ENCODE measurements at regions not wholly inside any gene's neighbourhood (a gene's known extent, or its start where the extent isn't known, plus 50 kb on each side); places are given as distances from the start of the nearest gene placed in this dataset.

DNA sequence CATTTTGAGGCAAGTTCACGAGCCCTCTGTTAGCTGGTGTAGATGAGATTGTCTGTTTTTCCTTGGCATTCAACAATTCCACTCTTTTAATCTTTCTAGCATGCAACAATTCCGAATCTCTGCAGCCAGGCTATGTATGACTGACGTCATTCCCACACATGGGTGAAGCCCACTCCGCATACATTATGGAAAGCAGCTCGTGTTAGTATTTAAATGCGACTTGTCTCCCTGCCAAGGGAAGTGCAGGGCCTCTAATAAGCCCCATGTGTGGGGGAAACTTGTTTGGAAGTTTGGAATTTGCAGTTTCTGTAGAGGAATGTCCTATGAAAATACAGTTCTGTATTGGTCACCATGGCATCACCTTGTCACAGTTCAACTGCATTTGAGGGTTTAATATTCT lies 146.0 kb upstream of the FBXL7 start:
- Histone ChIP-seq H3K27me3 (ENCODE audit: control insufficient read depth, insufficient read depth, low read length) (no peaks in the 10 kb centered on the region), H3K4me2 (ENCODE audit: extremely low read depth, insufficient read depth, low read length) (no peak overlapping the region)
- DNase-seq (ENCODE audit: low read depth in 2 of 2), result no peak

DNA sequence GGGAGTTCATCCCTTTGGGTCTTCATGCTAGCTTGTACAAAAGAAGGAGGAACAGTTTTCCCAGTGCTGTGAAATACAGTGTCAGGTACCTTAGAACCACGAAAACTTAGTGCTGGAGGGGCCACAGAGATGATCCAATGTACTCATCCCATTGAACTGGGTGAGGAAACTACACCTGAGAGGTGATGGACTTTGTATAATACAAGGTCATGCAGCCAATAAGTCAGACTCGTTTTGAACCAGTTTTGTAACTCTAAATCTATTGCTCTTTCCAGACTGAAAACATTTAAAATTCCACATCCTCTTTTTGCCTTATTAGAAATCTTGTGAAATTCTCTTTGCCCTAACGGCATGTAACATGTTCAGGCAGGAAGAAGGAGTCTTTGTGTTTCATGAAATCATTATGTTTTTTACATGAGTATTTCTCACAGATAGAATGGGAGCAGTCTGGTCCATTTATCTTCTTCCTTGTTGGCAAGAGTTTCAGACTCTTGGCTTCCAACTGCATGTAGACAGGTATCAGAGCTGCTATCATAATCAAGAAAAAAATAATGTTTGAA lies 146.8 kb upstream of the FBXL7 start:
- Histone ChIP-seq H3K27me3 (ENCODE audit: control insufficient read depth, insufficient read depth, low read length) (no peaks in the 10 kb centered on the region), H3K4me1 (ENCODE audit: control insufficient read depth, extremely low read depth, insufficient read depth, low read length) (no peaks in the 10 kb centered on the region), H3K4me3 (replicated peaks in 1 of 4; ENCODE audit: control extremely low read depth in 1 of 4, insufficient read depth in 1 of 4, low read depth in 3 of 4, low read length in 4 of 4) (no peak overlapping the region), H3K79me2 (ENCODE audit: control insufficient read depth, insufficient read depth, low read length) (no peaks in the 10 kb centered on the region), H4K20me1 (ENCODE audit: control insufficient read depth, extremely low read depth, insufficient read depth, low read length) (no peaks in the 10 kb centered on the region), H3K36me3 (ENCODE audit: control insufficient read depth, insufficient read depth, low read length) (no peaks in the 10 kb centered on the region), H3K9me3 (ENCODE audit: control insufficient read depth, insufficient read depth, low read depth, low read length) (no peaks in the 10 kb centered on the region), H3K4me2 (ENCODE audit: extremely low read depth, insufficient read depth, low read length) (no peak overlapping the region), H3K27ac (ENCODE audit: insufficient read depth, low read length) (no peak overlapping the region), H2AFZ (ENCODE audit: low read length) (no peak overlapping the region), H3K9ac (ENCODE audit: insufficient read depth, low read length) (no peak overlapping the region)
- TF ChIP-seq EZH2 (IDR thresholded peaks at IDR 0.05; ENCODE audit: low read length, missing control alignments), result no peak
- TF ChIP-seq, protein P1, sequence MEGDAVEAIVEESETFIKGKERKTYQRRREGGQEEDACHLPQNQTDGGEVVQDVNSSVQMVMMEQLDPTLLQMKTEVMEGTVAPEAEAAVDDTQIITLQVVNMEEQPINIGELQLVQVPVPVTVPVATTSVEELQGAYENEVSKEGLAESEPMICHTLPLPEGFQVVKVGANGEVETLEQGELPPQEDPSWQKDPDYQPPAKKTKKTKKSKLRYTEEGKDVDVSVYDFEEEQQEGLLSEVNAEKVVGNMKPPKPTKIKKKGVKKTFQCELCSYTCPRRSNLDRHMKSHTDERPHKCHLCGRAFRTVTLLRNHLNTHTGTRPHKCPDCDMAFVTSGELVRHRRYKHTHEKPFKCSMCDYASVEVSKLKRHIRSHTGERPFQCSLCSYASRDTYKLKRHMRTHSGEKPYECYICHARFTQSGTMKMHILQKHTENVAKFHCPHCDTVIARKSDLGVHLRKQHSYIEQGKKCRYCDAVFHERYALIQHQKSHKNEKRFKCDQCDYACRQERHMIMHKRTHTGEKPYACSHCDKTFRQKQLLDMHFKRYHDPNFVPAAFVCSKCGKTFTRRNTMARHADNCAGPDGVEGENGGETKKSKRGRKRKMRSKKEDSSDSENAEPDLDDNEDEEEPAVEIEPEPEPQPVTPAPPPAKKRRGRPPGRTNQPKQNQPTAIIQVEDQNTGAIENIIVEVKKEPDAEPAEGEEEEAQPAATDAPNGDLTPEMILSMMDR (conservative IDR thresholded peaks at IDR 0.05 in 1 of 2, IDR thresholded peaks at IDR 0.05 in 1 of 2; ENCODE audit: low read depth in 1 of 2, low read length in 2 of 2), result no peak
- no peak for DNase-seq (ENCODE audit: low read depth in 2 of 2)

More for the DNA sequence above, 146.0 kb upstream of the FBXL7 start:
- Histone ChIP-seq H3K9me3 (ENCODE audit: control insufficient read depth, insufficient read depth, low read depth, low read length) (no peaks in the 10 kb centered on the region), H3K4me3 (replicated peaks in 1 of 4; ENCODE audit: control extremely low read depth in 1 of 4, insufficient read depth in 1 of 4, low read depth in 3 of 4, low read length in 4 of 4) (no peak overlapping the region), H4K20me1 (ENCODE audit: control insufficient read depth, extremely low read depth, insufficient read depth, low read length) (no peaks in the 10 kb centered on the region), H2AFZ (ENCODE audit: low read length) (no peak overlapping the region), H3K79me2 (ENCODE audit: control insufficient read depth, insufficient read depth, low read length) (no peaks in the 10 kb centered on the region), H3K9ac (ENCODE audit: insufficient read depth, low read length) (no peak overlapping the region), H3K27ac (ENCODE audit: insufficient read depth, low read length) (no peak overlapping the region), H3K36me3 (ENCODE audit: control insufficient read depth, insufficient read depth, low read length) (no peaks in the 10 kb centered on the region), H3K4me1 (ENCODE audit: control insufficient read depth, extremely low read depth, insufficient read depth, low read length) (no peaks in the 10 kb centered on the region)
- TF ChIP-seq, protein P1 (conservative IDR thresholded peaks at IDR 0.05 in 1 of 2, IDR thresholded peaks at IDR 0.05 in 1 of 2; ENCODE audit: low read depth in 1 of 2, low read length in 2 of 2), result no peak
- no peak for TF ChIP-seq EZH2 (IDR thresholded peaks at IDR 0.05; ENCODE audit: low read length, missing control alignments)

DNA sequence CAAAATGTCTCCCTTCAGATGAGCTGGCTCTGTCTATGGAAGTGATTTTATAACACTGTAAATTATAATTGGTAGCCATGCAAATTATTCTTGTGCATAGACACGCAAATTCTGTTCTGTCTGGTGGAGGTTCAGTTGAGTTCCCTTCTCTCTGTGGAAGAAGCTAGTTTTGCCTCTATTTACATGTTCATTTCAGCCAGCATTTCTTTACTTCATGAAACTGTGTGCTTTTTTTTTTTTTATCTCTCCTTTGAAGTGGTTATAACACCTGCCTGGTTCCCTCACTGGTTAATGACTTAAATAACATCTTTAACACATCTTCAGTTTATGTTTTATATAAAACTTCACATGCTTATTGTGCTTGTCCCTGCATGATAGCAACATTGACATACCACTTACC lies 149.4 kb upstream of the FBXL7 start:
- DNase-seq (ENCODE audit: low read depth in 2 of 2), result no peak
- H3K36me3 ChIP-seq (ENCODE audit: control insufficient read depth, insufficient read depth, low read length), result no peaks in the 10 kb centered on the region

More for the DNA sequence above, 149.4 kb upstream of the FBXL7 start:
- Histone ChIP-seq H3K27ac (ENCODE audit: insufficient read depth, low read length) (no peak overlapping the region), H3K4me3 (replicated peaks in 1 of 4; ENCODE audit: control extremely low read depth in 1 of 4, insufficient read depth in 1 of 4, low read depth in 3 of 4, low read length in 4 of 4) (no peak overlapping the region), H3K9ac (ENCODE audit: insufficient read depth, low read length) (no peak overlapping the region), H3K79me2 (ENCODE audit: control insufficient read depth, insufficient read depth, low read length) (no peaks in the 10 kb centered on the region), H3K9me3 (ENCODE audit: control insufficient read depth, insufficient read depth, low read depth, low read length) (no peaks in the 10 kb centered on the region), H2AFZ (ENCODE audit: low read length) (no peak overlapping the region), H3K4me1 (ENCODE audit: control insufficient read depth, extremely low read depth, insufficient read depth, low read length) (no peaks in the 10 kb centered on the region), H3K27me3 (ENCODE audit: control insufficient read depth, insufficient read depth, low read length) (no peaks in the 10 kb centered on the region), H4K20me1 (ENCODE audit: control insufficient read depth, extremely low read depth, insufficient read depth, low read length) (no peaks in the 10 kb centered on the region), H3K4me2 (ENCODE audit: extremely low read depth, insufficient read depth, low read length) (no peak overlapping the region)
- TF ChIP-seq, protein P1 (conservative IDR thresholded peaks at IDR 0.05 in 1 of 2, IDR thresholded peaks at IDR 0.05 in 1 of 2; ENCODE audit: low read depth in 1 of 2, low read length in 2 of 2), result no peak
